CD4-positive, alpha-beta memory T cell (primary cell): ENCODE measurements at regions not wholly inside any gene's neighbourhood (a gene's known extent, or its start where the extent isn't known, plus 50 kb on each side); places are given as distances from the start of the nearest gene placed in this dataset.

Experiments
- CTCF ChIA-PET: fragments of 350-600 bp; sonication (Branson Sonifier 250); formaldehyde crosslinking; loops from one replicate; lab custom pipeline; 2021; ENCODE audit warnings: inconsistent platforms; ENCODE audit not compliant: partially characterized antibody; lab: Charles Lee
- POLR2A ChIA-PET: fragments of 350-600 bp; sonication (Branson Sonifier 250); formaldehyde crosslinking; loops from one replicate; lab custom pipeline; 2021; ENCODE audit not compliant: partially characterized antibody; lab: Charles Lee
- DNase-seq, 5 donors: peaks; one replicate each; pipeline versions ENCODE4 v3.0.0 to v3.0.0-alpha.2; 2020 to 2022; ENCODE audit warnings: mixed read lengths in 1 of 5
- H3K27ac ChIP-seq: one replicate; pipeline ENCODE4 v1.7.0; 2013; ENCODE audit warnings: low read depth, low read length
- H3K27me3 ChIP-seq: 2 replicates; pipeline ENCODE4 v1.7.0; 2013; ENCODE audit warnings: mild to moderate bottlenecking, low read length, moderate library complexity; ENCODE audit not compliant: insufficient read depth
- H3K36me3 ChIP-seq: 2 replicates; pipeline ENCODE4 v1.7.0; 2013; ENCODE audit warnings: mild to moderate bottlenecking, low read length, moderate library complexity; ENCODE audit not compliant: insufficient read depth
- H3K4me1 ChIP-seq: 2 replicates; pipeline ENCODE4 v1.7.0; 2013; ENCODE audit warnings: mild to moderate bottlenecking, low read length, moderate library complexity; ENCODE audit not compliant: insufficient read depth
- H3K4me3 ChIP-seq, 2 donors: one replicate each; pipeline ENCODE4 v1.7.0; 2013; ENCODE audit warnings: low read length in 2 of 2, mild to moderate bottlenecking in 1 of 2
- H3K9me3 ChIP-seq, 2 donors: one replicate each; pipeline ENCODE4 v1.7.0; 2013; ENCODE audit warnings: low read length in 2 of 2, control low read depth in 1 of 2; ENCODE audit not compliant: control insufficient read depth in 1 of 2
- H3K27ac Mint-ChIP-seq, 7 donors: one replicate each; pipeline ENCODE4 v1.8.0; 2020 to 2021; ENCODE audit warnings: mixed read lengths in 7 of 7, mild to moderate bottlenecking in 6 of 7, inconsistent platforms in 3 of 7, moderate library complexity in 3 of 7
- H3K27me3 Mint-ChIP-seq, 2 donors: one replicate each; pipeline ENCODE4 v1.8.0; 2020 to 2021; ENCODE audit warnings: mixed read lengths in 2 of 2
- H3K36me3 Mint-ChIP-seq, 2 donors: one replicate each; pipeline ENCODE4 v1.8.0; 2020 to 2021; ENCODE audit warnings: mixed read lengths in 2 of 2, inconsistent platforms in 1 of 2, mild to moderate bottlenecking in 1 of 2
- H3K4me1 Mint-ChIP-seq, 4 donors: one replicate each; pipeline ENCODE4 v1.8.0; 2020 to 2021; ENCODE audit warnings: mixed read lengths in 4 of 4, mild to moderate bottlenecking in 1 of 4
- H3K4me3 Mint-ChIP-seq, 8 donors: one replicate each; pipeline ENCODE4 v1.8.0; 2020 to 2021; ENCODE audit warnings: mixed read lengths in 8 of 8, mild to moderate bottlenecking in 7 of 8, moderate library complexity in 6 of 8, inconsistent platforms in 3 of 8
- H3K9me3 Mint-ChIP-seq, 8 donors: one replicate each; pipeline ENCODE4 v1.8.0; 2020 to 2021; ENCODE audit warnings: mixed read lengths in 8 of 8, mild to moderate bottlenecking in 5 of 8, inconsistent platforms in 3 of 8, moderate library complexity in 1 of 8
- intact Hi-C: fragments of 100-400 bp; cut with micrococcal nuclease; formaldehyde crosslinking; loops from one replicate; pipeline ENCODE4 v1.15.1; 2023

GRCh38 chr1:96028071-96028470 is 693.5 kb upstream of the PTBP2 start:
- Mint-ChIP-seq H3K27me3 (no peaks in the 10 kb centered on the region), H3K36me3 (no peaks in the 10 kb centered on the region), H3K4me1 (no peaks in the 10 kb centered on the region), H3K4me3 (no peak overlapping the region), H3K27ac (no peak overlapping the region), H3K9me3 (peaks cover 0 to 8% (median under 1%) of the 10 kb centered on the region in 8 donors)
- Histone ChIP-seq H3K9me3 (peaks cover 0 to 5% of the 10 kb centered on the region in 2 donors), H3K4me1 (no peaks in the 10 kb centered on the region), H3K27me3 (no peaks in the 10 kb centered on the region), H3K36me3 (no peaks in the 10 kb centered on the region), H3K4me3 (no peak overlapping the region), H3K27ac (no peak overlapping the region)
- no peak for DNase-seq
- intact Hi-C loops = no loop called here
- ChIA-PET POLR2A (no interaction called here), CTCF (no interaction called here)

- H3K27me3 ChIP-seq = no peaks in the 10 kb centered on the region
- POLR2A ChIA-PET = no interaction called here
- Mint-ChIP-seq H3K27me3 (no peaks in the 10 kb centered on the region), H3K27ac (no peak overlapping the region), H3K4me1 (no peaks in the 10 kb centered on the region), H3K9me3 (peaks cover 0 to 4% (median 0%) of the 10 kb centered on the region in 8 donors), H3K36me3 (no peaks in the 10 kb centered on the region), H3K4me3 (no peak overlapping the region)
- no peak overlapping the region for H3K4me3 ChIP-seq
- no peaks in the 10 kb centered on the region for H3K4me1 ChIP-seq
- DNase-seq = no peak
- H3K27ac ChIP-seq = no peak overlapping the region
- intact Hi-C loops = no loop called here
- CTCF ChIA-PET = no interaction called here
- no peaks in the 10 kb centered on the region for H3K36me3 ChIP-seq
- H3K9me3 ChIP-seq = peaks cover 0 to 5% of the 10 kb centered on the region in 2 donors
Observed at GRCh38 chr1:96030312-96030711, 691.3 kb upstream of the PTBP2 start.

DNA sequence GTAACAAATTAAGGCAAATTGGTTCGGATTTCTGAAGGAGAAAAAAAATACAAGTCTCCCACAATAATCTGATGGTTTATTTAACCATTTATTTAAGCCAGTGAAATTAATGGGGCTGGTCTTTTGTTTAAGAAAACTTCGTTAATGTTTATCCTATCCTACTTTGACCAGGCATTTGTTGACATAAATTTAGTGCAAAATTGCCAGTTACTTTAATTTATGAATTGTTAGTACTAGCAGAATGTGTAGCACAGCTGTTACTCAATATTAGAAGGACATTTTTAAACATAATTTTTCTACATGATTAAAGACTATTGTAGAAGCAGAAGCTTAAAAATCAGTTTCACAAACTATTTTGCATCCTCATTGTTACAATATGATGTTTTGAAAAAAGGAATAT is 687.6 kb upstream of the PTBP2 start:
- H3K4me1 Mint-ChIP-seq = no peaks in the 10 kb centered on the region
- Histone ChIP-seq H3K4me3 (no peak overlapping the region), H3K4me1 (no peaks in the 10 kb centered on the region), H3K36me3 (no peaks in the 10 kb centered on the region), H3K27ac (no peak overlapping the region), H3K27me3 (no peaks in the 10 kb centered on the region), H3K9me3 (no peaks in the 10 kb centered on the region)
- no peaks in the 10 kb centered on the region for H3K27me3 Mint-ChIP-seq
- H3K36me3 Mint-ChIP-seq = no peaks in the 10 kb centered on the region
- intact Hi-C loops = no loop called here
- no peak overlapping the region for H3K27ac Mint-ChIP-seq
- CTCF ChIA-PET = no interaction called here
- peaks cover 0 to 6% (median 0%) of the 10 kb centered on the region in 8 donors for H3K9me3 Mint-ChIP-seq
- DNase-seq = no peak
- H3K4me3 Mint-ChIP-seq = no peak overlapping the region
- POLR2A ChIA-PET = no interaction called here

DNA sequence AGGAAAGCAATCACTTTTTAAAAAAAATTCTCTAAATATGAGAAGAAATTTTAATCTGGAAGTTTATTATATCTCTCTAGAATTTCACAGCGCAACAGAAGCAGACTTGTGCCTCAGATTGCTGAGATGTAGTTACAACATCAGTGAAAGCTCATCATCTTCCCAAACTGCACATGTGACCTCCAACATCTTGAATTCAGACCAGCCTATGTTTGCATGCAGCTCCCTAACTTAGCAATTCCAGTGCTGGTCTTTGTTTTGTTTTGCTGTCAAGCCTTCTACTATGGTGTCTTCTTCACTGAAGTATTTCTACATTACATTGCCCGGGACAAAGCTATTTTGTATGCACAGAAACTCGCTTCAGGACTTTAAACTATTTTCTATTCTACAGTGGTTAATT is 684.8 kb upstream of the PTBP2 start:
- H3K4me1 Mint-ChIP-seq = no peaks in the 10 kb centered on the region
- no peaks in the 10 kb centered on the region for H3K36me3 ChIP-seq
- no peak overlapping the region for H3K4me3 ChIP-seq
- H3K27ac Mint-ChIP-seq = no peak overlapping the region
- H3K4me1 ChIP-seq = no peaks in the 10 kb centered on the region
- intact Hi-C loops = no loop called here
- no peak overlapping the region for H3K27ac ChIP-seq
- H3K9me3 ChIP-seq = no peaks in the 10 kb centered on the region
- POLR2A ChIA-PET = no interaction called here
- no peak overlapping the region for H3K4me3 Mint-ChIP-seq
- H3K36me3 Mint-ChIP-seq = no peaks in the 10 kb centered on the region
- no peaks in the 10 kb centered on the region for H3K27me3 Mint-ChIP-seq
- no peak for DNase-seq
- H3K9me3 Mint-ChIP-seq = peaks cover 0 to 6% (median 0%) of the 10 kb centered on the region in 8 donors
- H3K27me3 ChIP-seq = no peaks in the 10 kb centered on the region
- CTCF ChIA-PET = no interaction called here

GRCh38 chr1:96038636-96039035 is 682.9 kb upstream of the PTBP2 start:
- Histone ChIP-seq H3K4me3 (no peak overlapping the region), H3K9me3 (no peaks in the 10 kb centered on the region), H3K36me3 (no peaks in the 10 kb centered on the region), H3K27me3 (no peaks in the 10 kb centered on the region), H3K27ac (no peak overlapping the region), H3K4me1 (no peaks in the 10 kb centered on the region)
- peaks cover 0 to 5% (median under 1%) of the 10 kb centered on the region in 8 donors for H3K9me3 Mint-ChIP-seq
- POLR2A ChIA-PET = no interaction called here
- intact Hi-C loops = no loop called here
- no peaks in the 10 kb centered on the region for H3K36me3 Mint-ChIP-seq
- H3K4me3 Mint-ChIP-seq = no peak overlapping the region
- CTCF ChIA-PET = no interaction called here
- H3K4me1 Mint-ChIP-seq = no peaks in the 10 kb centered on the region
- H3K27ac Mint-ChIP-seq = no peak overlapping the region
- no peak for DNase-seq
- H3K27me3 Mint-ChIP-seq = no peaks in the 10 kb centered on the region

- no peak overlapping the region for H3K4me3 Mint-ChIP-seq
- intact Hi-C loops = no loop called here
- ChIA-PET CTCF (no interaction called here), POLR2A (no interaction called here)
- Histone ChIP-seq H3K4me3 (no peak overlapping the region), H3K4me1 (no peaks in the 10 kb centered on the region), H3K9me3 (no peaks in the 10 kb centered on the region), H3K27me3 (no peaks in the 10 kb centered on the region), H3K27ac (no peak overlapping the region), H3K36me3 (no peaks in the 10 kb centered on the region)
- no peaks in the 10 kb centered on the region for H3K27me3 Mint-ChIP-seq
- peaks cover 0 to 5% (median under 1%) of the 10 kb centered on the region in 8 donors for H3K9me3 Mint-ChIP-seq
- H3K36me3 Mint-ChIP-seq = no peaks in the 10 kb centered on the region
- DNase-seq = no peak
- H3K4me1 Mint-ChIP-seq = no peaks in the 10 kb centered on the region
- no peak overlapping the region for H3K27ac Mint-ChIP-seq
Observed at GRCh38 chr1:96039910-96040309, 681.7 kb upstream of the PTBP2 start.

DNA sequence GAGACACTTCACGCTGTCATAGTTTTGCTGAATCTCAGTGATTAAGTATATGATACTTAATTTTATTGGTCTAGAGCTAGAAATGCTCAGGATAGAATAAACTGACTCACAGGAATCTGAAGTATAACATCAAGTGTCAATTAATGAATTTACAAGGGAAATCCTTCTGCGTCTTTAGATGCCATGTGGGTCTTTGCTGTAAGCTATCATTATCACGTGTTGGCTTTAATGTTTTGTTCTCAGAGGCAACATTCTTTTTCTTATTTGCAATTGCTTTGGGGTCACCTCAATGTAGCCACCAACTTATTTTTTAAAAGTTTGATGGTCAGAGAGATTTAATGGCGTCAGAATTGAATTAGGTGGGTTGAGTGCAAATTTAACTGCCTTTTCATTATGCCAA is 680.1 kb upstream of the PTBP2 start:
- Histone ChIP-seq H3K27me3 (no peaks in the 10 kb centered on the region), H3K9me3 (no peaks in the 10 kb centered on the region), H3K4me1 (no peaks in the 10 kb centered on the region), H3K4me3 (no peak overlapping the region), H3K36me3 (no peaks in the 10 kb centered on the region), H3K27ac (no peak overlapping the region)
- Mint-ChIP-seq H3K4me3 (no peak overlapping the region), H3K9me3 (peaks cover 0 to 14% (median 3%) of the 10 kb centered on the region in 8 donors), H3K27ac (no peak overlapping the region), H3K4me1 (no peaks in the 10 kb centered on the region), H3K36me3 (no peaks in the 10 kb centered on the region), H3K27me3 (no peaks in the 10 kb centered on the region)
- no peak for DNase-seq
- ChIA-PET POLR2A (no interaction called here), CTCF (no interaction called here)
- intact Hi-C loops = no loop called here

GRCh38 chr1:96048572-96049212 is 672.9 kb upstream of the PTBP2 start:
- Histone ChIP-seq H3K36me3 (no peaks in the 10 kb centered on the region), H3K4me1 (no peaks in the 10 kb centered on the region), H3K4me3 (no peak overlapping the region), H3K27me3 (no peaks in the 10 kb centered on the region), H3K27ac (no peak overlapping the region), H3K9me3 (no peaks in the 10 kb centered on the region)
- no peaks in the 10 kb centered on the region for H3K36me3 Mint-ChIP-seq
- intact Hi-C loops = no loop called here
- no peaks in the 10 kb centered on the region for H3K4me1 Mint-ChIP-seq
- H3K9me3 Mint-ChIP-seq = peaks cover 0 to 12% (median 6%) of the 10 kb centered on the region in 8 donors
- H3K27me3 Mint-ChIP-seq = no peaks in the 10 kb centered on the region
- no peak overlapping the region for H3K27ac Mint-ChIP-seq
- no peak for DNase-seq
- H3K4me3 Mint-ChIP-seq = no peak overlapping the region
- ChIA-PET CTCF (no interaction called here), POLR2A (no interaction called here)
